MM.1S (cell line): ENCODE measurements at regions not wholly inside any gene's neighbourhood (a gene's known extent, or its start where the extent isn't known, plus 50 kb on each side); places are given as distances from the start of the nearest gene placed in this dataset.

Experiments
- DNase-seq: peaks from one replicate; pipeline ENCODE4 v3.0.0-alpha.2; 2015
- H2AFZ ChIP-seq: fragments of 300-600 bp; sonication (generic); 2 replicates; pipeline ENCODE4 v1.6.0; 2016; ENCODE audit warnings: antibody characterized with exemption, low read length
- H3F3A ChIP-seq: fragments of 300-600 bp; sonication (generic); 2 replicates; pipeline ENCODE4 v1.6.1; 2016; ENCODE audit warnings: mild to moderate bottlenecking, antibody characterized with exemption, low read length, moderate library complexity, mixed read lengths; ENCODE audit not compliant: insufficient read depth
- H3K27ac ChIP-seq: fragments of 300-600 bp; sonication (generic); 2 replicates; pipeline ENCODE4 v1.5.1; 2016; ENCODE audit warnings: mild to moderate bottlenecking, low read length
- H3K27me3 ChIP-seq: fragments of 300-600 bp; sonication (generic); replicated peaks from 2 replicates; pipeline ENCODE4 v1.6.0; 2016; ENCODE audit warnings: low read length; ENCODE audit not compliant: insufficient read depth
- H3K36me3 ChIP-seq: fragments of 300-600 bp; sonication (generic); replicated peaks from 2 replicates; pipeline ENCODE4 v1.6.1; 2016; ENCODE audit warnings: mild to moderate bottlenecking, low read length, mixed read lengths; ENCODE audit not compliant: insufficient read depth
- H3K4me1 ChIP-seq: fragments of 300-600 bp; sonication (generic); 2 replicates; pipeline ENCODE4 v1.6.1; 2016; ENCODE audit warnings: low read length, mixed read lengths
- H3K4me2 ChIP-seq: fragments of 300-600 bp; sonication (generic); 2 replicates; pipeline ENCODE4 v1.6.0; 2016; ENCODE audit warnings: low read depth, low read length
- H3K4me3 ChIP-seq: fragments of 300-600 bp; sonication (generic); 2 replicates; pipeline ENCODE4 v1.5.1; 2016; ENCODE audit warnings: low read length, mixed read lengths
- H3K79me2 ChIP-seq: fragments of 300-600 bp; sonication (generic); 2 replicates; pipeline ENCODE4 v1.6.1; 2016; ENCODE audit warnings: mixed run types, low read length, mixed read lengths
- H3K9ac ChIP-seq: fragments of 300-600 bp; sonication (generic); 2 replicates; pipeline ENCODE4 v1.6.1; 2016; ENCODE audit warnings: low read length, mixed read lengths
- H3K9me2 ChIP-seq: fragments of 300-600 bp; sonication (generic); replicated peaks from 2 replicates; pipeline ENCODE4 v1.6.1; 2016; ENCODE audit warnings: mild to moderate bottlenecking, low read length, mixed read lengths; ENCODE audit not compliant: insufficient read depth
- H3K9me3 ChIP-seq: fragments of 300-600 bp; sonication (generic); replicated peaks from 2 replicates; pipeline ENCODE4 v1.6.1; 2016; ENCODE audit warnings: mild to moderate bottlenecking, low read length, mixed read lengths; ENCODE audit not compliant: insufficient read depth
- H4K20me1 ChIP-seq: fragments of 300-600 bp; sonication (generic); 2 replicates; pipeline ENCODE4 v1.6.1; 2016; ENCODE audit warnings: mild to moderate bottlenecking, low read length, moderate library complexity, mixed read lengths; ENCODE audit not compliant: insufficient read depth
- EZH2 ChIP-seq: fragments of 300-600 bp; sonication (generic); optimal IDR thresholded peaks from 2 replicates; pipeline ENCODE3; 2017; ENCODE audit warnings: low read depth, mild to moderate bottlenecking, antibody characterized with exemption, low read length, mixed read lengths
- EZH2phosphoT487 ChIP-seq: fragments of 300-600 bp; sonication (generic); IDR thresholded peaks from 2 replicates; pipeline ENCODE4 v1.6.1; 2018; ENCODE audit warnings: antibody characterized with exemption, low read length
- TF ChIP-seq, protein P1 (sequence below): fragments of 300-600 bp; sonication (generic); IDR thresholded peaks from 2 replicates; pipeline ENCODE4 v1.5.1; 2016; ENCODE audit warnings: antibody characterized with exemption, low read length, mixed read lengths

DNA sequence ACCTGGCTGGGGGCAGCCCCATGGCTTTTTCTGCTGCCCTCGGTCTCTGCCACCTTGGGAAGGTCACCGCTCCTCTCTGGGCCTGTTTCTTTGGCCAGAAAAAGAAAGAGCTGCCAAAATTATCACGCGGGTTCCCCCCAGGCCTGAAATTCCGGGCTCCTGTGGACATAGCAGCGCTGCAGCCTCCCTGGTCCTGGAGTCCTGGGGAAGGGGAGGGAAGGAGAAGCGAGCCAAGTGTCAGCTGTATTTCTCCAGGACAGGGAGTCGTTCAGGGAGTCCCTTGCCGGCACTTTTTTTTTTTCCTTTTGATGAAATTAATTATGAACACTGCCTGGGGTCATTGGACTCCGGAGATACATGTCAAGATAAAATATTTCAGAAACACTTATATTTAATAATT is 152.3 kb upstream of the GPR26 start:
- 0 out of 2 replicates have a peak, but pooled peaks cover 10% of the 10 kb centered on the region for H3K4me1 ChIP-seq
- H3K79me2 ChIP-seq, result no peaks in the 10 kb centered on the region
- H3K36me3 ChIP-seq, result no peaks in the 10 kb centered on the region

GRCh38 chr10:123514996-123515395 is 151.2 kb upstream of the GPR26 start:
- H3K9me2 ChIP-seq, result no peaks in the 10 kb centered on the region
- H3K4me1 ChIP-seq, result 0 out of 2 replicates have a peak, but pooled peaks cover 3% of the 10 kb centered on the region

More for the DNA sequence above, 152.3 kb upstream of the GPR26 start:
- Histone ChIP-seq H3K4me3 (no peak overlapping the region), H2AFZ (no peak overlapping the region), H3K9me3 (no peaks in the 10 kb centered on the region), H3F3A (no peaks in the 10 kb centered on the region), H3K27me3 (no peaks in the 10 kb centered on the region), H3K4me2 (no peak overlapping the region), H3K9me2 (no peaks in the 10 kb centered on the region), H3K27ac (no peak overlapping the region), H4K20me1 (no peaks in the 10 kb centered on the region), H3K9ac (no peak overlapping the region)
- TF ChIP-seq, protein P1, sequence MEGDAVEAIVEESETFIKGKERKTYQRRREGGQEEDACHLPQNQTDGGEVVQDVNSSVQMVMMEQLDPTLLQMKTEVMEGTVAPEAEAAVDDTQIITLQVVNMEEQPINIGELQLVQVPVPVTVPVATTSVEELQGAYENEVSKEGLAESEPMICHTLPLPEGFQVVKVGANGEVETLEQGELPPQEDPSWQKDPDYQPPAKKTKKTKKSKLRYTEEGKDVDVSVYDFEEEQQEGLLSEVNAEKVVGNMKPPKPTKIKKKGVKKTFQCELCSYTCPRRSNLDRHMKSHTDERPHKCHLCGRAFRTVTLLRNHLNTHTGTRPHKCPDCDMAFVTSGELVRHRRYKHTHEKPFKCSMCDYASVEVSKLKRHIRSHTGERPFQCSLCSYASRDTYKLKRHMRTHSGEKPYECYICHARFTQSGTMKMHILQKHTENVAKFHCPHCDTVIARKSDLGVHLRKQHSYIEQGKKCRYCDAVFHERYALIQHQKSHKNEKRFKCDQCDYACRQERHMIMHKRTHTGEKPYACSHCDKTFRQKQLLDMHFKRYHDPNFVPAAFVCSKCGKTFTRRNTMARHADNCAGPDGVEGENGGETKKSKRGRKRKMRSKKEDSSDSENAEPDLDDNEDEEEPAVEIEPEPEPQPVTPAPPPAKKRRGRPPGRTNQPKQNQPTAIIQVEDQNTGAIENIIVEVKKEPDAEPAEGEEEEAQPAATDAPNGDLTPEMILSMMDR, result no peak
- no peak for TF ChIP-seq EZH2phosphoT487
- no peak for TF ChIP-seq EZH2
- no peak for DNase-seq

GRCh38 chr10:123515661-123516060 is 150.5 kb upstream of the GPR26 start:
- Histone ChIP-seq H3K27me3 (no peaks in the 10 kb centered on the region), H4K20me1 (no peaks in the 10 kb centered on the region), H3K4me1 (no peaks in the 10 kb centered on the region), H3K9me3 (no peaks in the 10 kb centered on the region), H3K4me3 (no peak overlapping the region), H3K36me3 (no peaks in the 10 kb centered on the region), H3K9me2 (no peaks in the 10 kb centered on the region), H3K4me2 (no peak overlapping the region), H2AFZ (no peak overlapping the region), H3F3A (no peaks in the 10 kb centered on the region), H3K79me2 (no peaks in the 10 kb centered on the region), H3K27ac (no peak overlapping the region), H3K9ac (no peak overlapping the region)
- no peak for DNase-seq
- TF ChIP-seq, protein P1, result no peak
- no peak for TF ChIP-seq EZH2
- no peak for TF ChIP-seq EZH2phosphoT487

More at GRCh38 chr10:123514996-123515395, 151.2 kb upstream of the GPR26 start:
- H3F3A ChIP-seq, result no peaks in the 10 kb centered on the region
- no peak overlapping the region for H3K9ac ChIP-seq
- H3K9me3 ChIP-seq, result no peaks in the 10 kb centered on the region
- no peaks in the 10 kb centered on the region for H3K79me2 ChIP-seq
- no peaks in the 10 kb centered on the region for H4K20me1 ChIP-seq
- H3K27me3 ChIP-seq, result no peaks in the 10 kb centered on the region
- no peak overlapping the region for H3K4me2 ChIP-seq
- no peak overlapping the region for H2AFZ ChIP-seq
- TF ChIP-seq EZH2 (no peak), EZH2phosphoT487 (no peak)
- TF ChIP-seq, protein P1, result no peak
- H3K4me3 ChIP-seq, result no peak overlapping the region
- H3K27ac ChIP-seq, result no peak overlapping the region
- H3K36me3 ChIP-seq, result no peaks in the 10 kb centered on the region
- no peak for DNase-seq
